ENCODE measurements at regions not wholly inside any gene's neighbourhood (a gene's known extent, or its start where the extent isn't known, plus 50 kb on each side); places are given as distances from the start of the nearest gene placed in this dataset.

DNA sequence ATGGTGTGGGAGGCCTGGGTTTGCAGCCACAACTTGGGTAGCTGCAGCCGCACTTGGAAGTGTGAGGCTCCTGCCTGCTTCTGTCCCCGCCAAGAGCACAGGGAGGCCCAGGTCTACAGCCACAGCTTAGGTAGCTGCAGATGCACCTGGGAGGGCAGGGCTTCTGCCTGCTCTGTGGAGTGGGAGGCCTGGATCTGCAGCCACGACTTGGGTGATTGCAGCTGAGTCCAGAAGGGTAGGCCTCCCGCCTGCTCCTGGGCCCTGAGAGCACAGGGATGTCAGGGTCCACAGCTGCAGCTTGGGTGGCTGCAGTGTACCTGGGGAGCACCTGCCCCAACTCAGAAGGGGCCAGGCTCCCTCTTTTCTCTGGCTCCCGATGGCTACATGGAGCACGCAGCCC is 287.3 kb downstream of the AEBP2 start:
- H3K4me3 Mint-ChIP-seq, result no peak overlapping the region
- H3K27ac Mint-ChIP-seq, result no peak overlapping the region
- TF ChIP-seq, protein P1, sequence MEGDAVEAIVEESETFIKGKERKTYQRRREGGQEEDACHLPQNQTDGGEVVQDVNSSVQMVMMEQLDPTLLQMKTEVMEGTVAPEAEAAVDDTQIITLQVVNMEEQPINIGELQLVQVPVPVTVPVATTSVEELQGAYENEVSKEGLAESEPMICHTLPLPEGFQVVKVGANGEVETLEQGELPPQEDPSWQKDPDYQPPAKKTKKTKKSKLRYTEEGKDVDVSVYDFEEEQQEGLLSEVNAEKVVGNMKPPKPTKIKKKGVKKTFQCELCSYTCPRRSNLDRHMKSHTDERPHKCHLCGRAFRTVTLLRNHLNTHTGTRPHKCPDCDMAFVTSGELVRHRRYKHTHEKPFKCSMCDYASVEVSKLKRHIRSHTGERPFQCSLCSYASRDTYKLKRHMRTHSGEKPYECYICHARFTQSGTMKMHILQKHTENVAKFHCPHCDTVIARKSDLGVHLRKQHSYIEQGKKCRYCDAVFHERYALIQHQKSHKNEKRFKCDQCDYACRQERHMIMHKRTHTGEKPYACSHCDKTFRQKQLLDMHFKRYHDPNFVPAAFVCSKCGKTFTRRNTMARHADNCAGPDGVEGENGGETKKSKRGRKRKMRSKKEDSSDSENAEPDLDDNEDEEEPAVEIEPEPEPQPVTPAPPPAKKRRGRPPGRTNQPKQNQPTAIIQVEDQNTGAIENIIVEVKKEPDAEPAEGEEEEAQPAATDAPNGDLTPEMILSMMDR (IDR thresholded peaks at IDR 0.05), result no peak

DNA sequence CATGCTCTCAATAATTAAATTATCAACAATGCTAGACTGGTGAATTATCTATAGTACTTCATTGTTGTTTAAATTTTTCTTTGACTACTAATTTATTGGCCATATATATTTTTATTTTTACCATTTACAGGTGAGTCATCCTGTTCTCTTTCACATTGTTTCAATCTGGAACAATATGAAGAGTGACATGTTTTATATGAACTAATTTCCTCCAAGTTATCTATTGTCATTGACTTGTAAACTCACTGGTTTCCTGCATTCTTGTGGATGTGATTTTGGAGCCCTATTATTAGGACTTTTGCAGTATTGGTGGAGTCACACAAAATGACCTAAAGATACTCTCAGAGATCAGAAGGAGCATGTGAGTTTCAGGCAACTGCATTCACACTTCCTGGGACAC is 297.7 kb downstream of the AEBP2 start:
- Mint-ChIP-seq H3K4me3 (no peak overlapping the region), H3K36me3 (ENCODE audit: low read depth) (peaks cover 5% of the 10 kb centered on the region; the same call in 1 of the 2 replicates), H3K9me3 (0 out of 2 replicates have a peak, but pooled peaks cover 3% of the 10 kb centered on the region), H3K27me3 (ENCODE audit: insufficient read depth) (peaks cover 8% of the 10 kb centered on the region; the same call in 1 of the 2 replicates), H3K27ac (no peak overlapping the region), H3K4me1 (ENCODE audit: low read depth) (peaks cover 9% of the 10 kb centered on the region)
- no peak for DNase-seq
- TF ChIP-seq, protein P1 (IDR thresholded peaks at IDR 0.05), result no peak

More for the DNA sequence above, 287.3 kb downstream of the AEBP2 start:
- no peaks in the 10 kb centered on the region for H3K36me3 Mint-ChIP-seq (ENCODE audit: low read depth)
- no peaks in the 10 kb centered on the region for H3K9me3 Mint-ChIP-seq
- H3K27me3 Mint-ChIP-seq (ENCODE audit: insufficient read depth), result no peaks in the 10 kb centered on the region
- no peaks in the 10 kb centered on the region for H3K4me1 Mint-ChIP-seq (ENCODE audit: low read depth)
- no peak for DNase-seq

DNA sequence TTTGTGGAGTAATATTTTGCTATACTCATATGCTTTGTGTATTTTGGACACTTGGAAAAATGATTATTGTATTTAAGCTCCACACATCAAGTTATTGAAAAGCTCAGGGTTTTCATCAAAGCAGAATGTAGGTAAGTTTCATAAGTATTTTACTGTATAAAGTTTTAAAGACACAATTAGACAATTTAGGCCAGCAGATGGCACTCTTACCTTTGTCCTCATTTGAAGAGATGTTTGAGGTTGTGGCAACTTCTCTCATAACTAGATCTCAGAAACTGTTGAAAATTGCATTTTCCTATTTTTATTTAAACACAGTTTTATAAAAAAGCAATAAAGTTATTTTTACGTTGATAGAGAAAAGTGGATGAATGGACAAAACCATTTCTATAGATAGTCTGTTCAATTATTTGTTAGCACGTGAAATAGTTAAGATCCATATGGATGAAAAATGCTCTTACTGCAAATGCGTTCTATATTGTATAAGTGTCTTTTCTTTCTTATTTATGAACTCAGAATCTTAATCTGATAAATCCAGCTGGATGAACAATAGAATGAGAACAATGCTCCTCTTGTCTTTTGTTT is 300.0 kb downstream of the AEBP2 start:
- TF ChIP-seq, protein P1 (IDR thresholded peaks at IDR 0.05), result peak; percentile 86
- Mint-ChIP-seq H3K27ac (no peak overlapping the region), H3K4me1 (ENCODE audit: low read depth) (peaks cover 13% of the 10 kb centered on the region), H3K9me3 (0 out of 2 replicates have a peak, but pooled peaks cover 3% of the 10 kb centered on the region), H3K27me3 (ENCODE audit: insufficient read depth) (peaks cover 8% of the 10 kb centered on the region; the same call in 1 of the 2 replicates), H3K4me3 (no peak overlapping the region), H3K36me3 (ENCODE audit: low read depth) (peaks cover 5% of the 10 kb centered on the region; the same call in 1 of the 2 replicates)
- peak; percentile 48 for DNase-seq

DNA sequence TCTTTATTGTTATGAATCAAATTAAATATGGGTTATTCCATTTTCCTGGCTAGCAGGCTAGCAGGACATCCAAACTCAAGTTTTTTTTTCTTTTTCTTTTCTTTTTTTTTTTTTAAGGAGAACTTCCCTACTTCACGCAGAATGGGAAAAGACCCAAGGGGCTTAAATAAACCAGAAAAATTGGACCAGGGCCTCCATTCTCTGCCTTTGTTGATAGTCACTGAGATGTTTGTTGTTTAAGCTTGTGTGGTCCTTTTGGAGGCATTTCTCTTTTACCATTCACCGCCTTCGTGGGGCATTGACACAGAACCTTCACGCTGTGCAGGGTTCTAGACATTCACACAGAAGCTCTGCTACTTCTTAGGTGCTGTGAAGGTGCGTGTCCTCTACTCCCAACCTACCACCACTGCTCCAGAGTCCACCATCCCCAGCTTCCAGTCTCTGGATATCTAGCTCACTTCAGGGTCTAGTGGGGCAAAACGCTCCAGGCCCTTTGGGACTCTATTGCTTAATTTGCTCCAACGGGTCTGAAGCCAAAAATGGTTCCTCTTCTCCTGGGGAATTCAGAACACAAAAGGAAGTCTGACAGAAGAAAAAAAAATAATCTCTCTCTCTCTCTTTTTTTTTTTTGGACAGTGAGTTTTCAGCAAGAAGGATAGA is 301.3 kb downstream of the AEBP2 start:
- no peak overlapping the region for H3K27ac Mint-ChIP-seq
- no peak overlapping the region for H3K4me3 Mint-ChIP-seq
- no peaks in the 10 kb centered on the region for H3K36me3 Mint-ChIP-seq (ENCODE audit: low read depth)
- H3K27me3 Mint-ChIP-seq (ENCODE audit: insufficient read depth), result peaks cover 8% of the 10 kb centered on the region; the same call in 1 of the 2 replicates
- TF ChIP-seq, protein P1 (IDR thresholded peaks at IDR 0.05), result no peak
- no peaks in the 10 kb centered on the region for H3K9me3 Mint-ChIP-seq
- H3K4me1 Mint-ChIP-seq (ENCODE audit: low read depth), result peaks cover 21% of the 10 kb centered on the region
- DNase-seq, result no peak

DNA sequence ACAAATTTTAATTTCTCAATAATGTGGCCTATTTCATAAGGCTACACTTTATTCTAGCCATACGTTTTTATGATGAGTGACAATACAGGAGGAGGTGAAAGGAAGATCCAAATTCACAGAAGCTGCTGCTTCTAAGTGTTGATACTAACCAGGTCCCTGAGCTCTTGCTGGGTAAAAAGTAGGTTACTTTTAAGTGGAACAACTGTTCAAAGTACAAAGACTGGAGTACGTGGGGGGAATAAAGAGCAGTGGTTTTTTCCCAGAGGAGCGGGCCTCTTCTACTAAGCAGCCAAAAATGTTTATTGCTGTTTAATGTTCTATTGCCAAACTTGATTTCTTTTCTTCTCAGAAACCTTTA is 301.8 kb downstream of the AEBP2 start:
- H3K4me1 Mint-ChIP-seq (ENCODE audit: low read depth), result peaks cover 21% of the 10 kb centered on the region
- no peaks in the 10 kb centered on the region for H3K9me3 Mint-ChIP-seq
- DNase-seq, result no peak
- no peak overlapping the region for H3K27ac Mint-ChIP-seq
- no peak overlapping the region for H3K4me3 Mint-ChIP-seq
- TF ChIP-seq, protein P1 (IDR thresholded peaks at IDR 0.05), result no peak
- H3K27me3 Mint-ChIP-seq (ENCODE audit: insufficient read depth), result peaks cover 10% of the 10 kb centered on the region; the same call in 1 of the 2 replicates
- H3K36me3 Mint-ChIP-seq (ENCODE audit: low read depth), result no peaks in the 10 kb centered on the region
